Transverse colon (tissue), 4 donors: ENCODE measurements at regions not wholly inside any gene's neighbourhood (a gene's known extent, or its start where the extent isn't known, plus 50 kb on each side); places are given as distances from the start of the nearest gene placed in this dataset.

Experiments
- DNase-seq: peaks from one replicate; pipeline ENCODE4 v3.0.0-alpha.2; 2019
- H3K27ac ChIP-seq, 4 donors: fragments of 200-600 bp; sonication (generic); 2 replicates each; pipeline ENCODE4 v1.5.1; 2016 to 2018; ENCODE audit warnings: inconsistent platforms in 4 of 4
- H3K27me3 ChIP-seq: fragments of 200-600 bp; sonication (generic); 2 replicates; pipeline ENCODE4 v1.5.1; 2017; ENCODE audit warnings: inconsistent platforms
- H3K36me3 ChIP-seq, 4 donors: fragments of 200-600 bp; sonication (generic); 2 replicates each; pipeline ENCODE4 v1.5.1; 2017 to 2019; ENCODE audit warnings: inconsistent platforms in 4 of 4
- H3K4me1 ChIP-seq, 4 donors: fragments of 200-600 bp; sonication (generic); 2 replicates each; pipeline ENCODE4 v1.5.1; 2017 to 2020; ENCODE audit warnings: inconsistent platforms in 4 of 4
- H3K4me3 ChIP-seq, 4 donors: fragments of 200-600 bp; sonication (generic); 1 replicate in 1 of 4; 2 replicates in 3 of 4; pipeline versions ENCODE4 v1.5.1 to v1.6.1; 2017 to 2019; ENCODE audit warnings: inconsistent platforms in 4 of 4
- H3K9me3 ChIP-seq, 2 donors: fragments of 200-600 bp; sonication (generic); 2 replicates each; pipeline ENCODE4 v1.5.1; 2017 to 2019; ENCODE audit warnings: inconsistent platforms in 2 of 2
- CTCF ChIP-seq, 5 experiments: fragments of 200-600 bp in 3 of 5; fragments of 450-650 bp in 2 of 5; sonication (generic) in 3 of 5; IDR thresholded peaks; 1 replicate in 2 of 5; 2 replicates in 3 of 5; pipeline ENCODE4 v1.5.1; 2016 to 2017; ENCODE audit warnings: antibody characterized with exemption in 5 of 5, inconsistent platforms in 3 of 5, mild to moderate bottlenecking in 2 of 5, moderate library complexity in 1 of 5
- EP300 ChIP-seq: sonication (generic); formaldehyde crosslinking; IDR thresholded peaks from one replicate; pipeline ENCODE4 v1.6.1; 2017; ENCODE audit warnings: antibody characterized with exemption, low read depth
- POLR2A ChIP-seq: fragments of 450-650 bp; IDR thresholded peaks from one replicate; pipeline ENCODE4 v1.6.1; 2016; ENCODE audit warnings: antibody characterized with exemption, mild to moderate bottlenecking, moderate library complexity
- POLR2AphosphoS5 ChIP-seq, 3 donors: sonication (generic); formaldehyde crosslinking; IDR thresholded peaks; one replicate each; pipeline ENCODE4 v1.6.1; 2016; ENCODE audit warnings: antibody characterized with exemption in 3 of 3
- WGBS, 2 donors: methylation state at CpG; one replicate each; pipeline ENCODE4 v1.1.5; 2018; ENCODE audit warnings: low coverage in 1 of 2; 5-methylcytosine and 5-hydroxymethylcytosine counted together
- in situ Hi-C, 4 donors: fragments of 200-750 bp; cut with MboI; loops; one replicate each; pipeline versions ENCODE4 v1.15.0 to v1.15.1; 2017; ENCODE audit warnings: low sequenced_read_pairs in 3 of 4, low pct_ligation_motif_present in 1 of 4, low pct_unique_long_range_greater_than_20kb in 1 of 4
- intact Hi-C: fragments of 100-400 bp; cut with DNase I; formaldehyde crosslinking; loops from one replicate; pipeline ENCODE4 v1.15.1; 2023; ENCODE audit warnings: low total_unique reads

- DNase-seq: no peak
Observed at GRCh38 chr15:87722941-87723691, 533.4 kb downstream of the NTRK3 start.

GRCh38 chr15:87720235-87720634 is 536.3 kb downstream of the NTRK3 start:
- Histone ChIP-seq H3K36me3 (no peaks in the 10 kb centered on the region), H3K9me3 (no peaks in the 10 kb centered on the region), H3K27ac (no peak overlapping the region), H3K4me3 (no peak overlapping the region), H3K4me1 (no peaks in the 10 kb centered on the region), H3K27me3 (no peaks in the 10 kb centered on the region)
- TF ChIP-seq POLR2A: no peak
- no peak for TF ChIP-seq EP300
- TF ChIP-seq CTCF (IDR thresholded peaks at IDR 0.05): no peak
- TF ChIP-seq POLR2AphosphoS5 (IDR thresholded peaks at IDR 0.05): no peak
- DNase-seq: no peak
- in situ Hi-C loops (no loop called here), intact Hi-C loops (no loop called here)
- WGBS, 2 donors: 59 to 73% methylated on average over 3 of the region's 3 CpGs

More at GRCh38 chr15:87722941-87723691, 533.4 kb downstream of the NTRK3 start:
- no peaks in the 10 kb centered on the region for H3K27me3 ChIP-seq
- no peak overlapping the region for H3K4me3 ChIP-seq
- in situ Hi-C loops (no loop called here), intact Hi-C loops (no loop called here)
- H3K4me1 ChIP-seq: no peaks in the 10 kb centered on the region
- TF ChIP-seq CTCF (IDR thresholded peaks at IDR 0.05): no peak
- TF ChIP-seq EP300: no peak
- no peak for TF ChIP-seq POLR2AphosphoS5 (IDR thresholded peaks at IDR 0.05)
- TF ChIP-seq POLR2A: no peak
- no peaks in the 10 kb centered on the region for H3K36me3 ChIP-seq
- WGBS, 2 donors: 44 to 57% methylated on average over 1 of the region's 1 CpG
- no peaks in the 10 kb centered on the region for H3K9me3 ChIP-seq
- H3K27ac ChIP-seq: no peak overlapping the region

GRCh38 chr15:87716422-87716821 is 540.1 kb downstream of the NTRK3 start:
- 37% methylated on average over 3 of the region's 3 CpGs for WGBS, 2 donors
- no peaks in the 10 kb centered on the region for H3K36me3 ChIP-seq
- TF ChIP-seq POLR2A: no peak
- no peak for TF ChIP-seq POLR2AphosphoS5 (IDR thresholded peaks at IDR 0.05)
- no peak for TF ChIP-seq CTCF (IDR thresholded peaks at IDR 0.05)
- TF ChIP-seq EP300: no peak
- H3K9me3 ChIP-seq: no peaks in the 10 kb centered on the region
- H3K4me3 ChIP-seq: no peak overlapping the region
- DNase-seq: no peak
- in situ Hi-C loops (no loop called here), intact Hi-C loops (no loop called here)
- H3K27me3 ChIP-seq: no peaks in the 10 kb centered on the region
- H3K27ac ChIP-seq: no peak overlapping the region
- no peaks in the 10 kb centered on the region for H3K4me1 ChIP-seq

GRCh38 chr15:87715252-87715651 is 541.3 kb downstream of the NTRK3 start:
- TF ChIP-seq POLR2A: no peak
- TF ChIP-seq EP300: no peak
- TF ChIP-seq CTCF (IDR thresholded peaks at IDR 0.05): no peak
- no peak for TF ChIP-seq POLR2AphosphoS5 (IDR thresholded peaks at IDR 0.05)
- in situ Hi-C loops: no loop called here
- Histone ChIP-seq H3K27me3 (no peaks in the 10 kb centered on the region), H3K9me3 (no peaks in the 10 kb centered on the region), H3K36me3 (no peaks in the 10 kb centered on the region), H3K4me1 (no peaks in the 10 kb centered on the region), H3K4me3 (no peak overlapping the region), H3K27ac (no peak overlapping the region)
- WGBS, 2 donors: 13 to 53% methylated on average over 1 of the region's 1 CpG
- no peak for DNase-seq
- intact Hi-C loops: no loop called here
